ENCODE measurements at regions not wholly inside any gene's neighbourhood (a gene's known extent, or its start where the extent isn't known, plus 50 kb on each side); places are given as distances from the start of the nearest gene placed in this dataset.

DNA sequence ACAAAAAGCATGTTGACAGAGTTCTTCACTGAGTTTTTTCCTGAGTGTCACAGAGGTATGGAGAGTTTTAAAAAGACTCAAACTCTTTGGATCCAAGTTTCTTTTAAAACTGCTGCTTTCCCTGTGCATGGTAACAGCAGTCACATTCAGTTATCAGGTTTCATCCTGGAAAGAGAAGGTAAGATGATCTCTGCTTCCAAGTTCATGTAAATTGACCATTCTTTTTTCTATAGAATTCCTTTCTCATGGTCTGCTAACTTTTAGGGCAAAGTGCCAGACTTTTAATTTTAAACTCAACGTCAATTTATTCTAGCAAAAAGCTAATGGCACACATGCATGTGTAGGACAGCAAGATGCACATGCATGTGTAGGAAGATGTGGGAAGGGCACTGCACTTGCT lies 52.5 kb upstream of the PRLR start:
- TF ChIP-seq RAD21 (IDR thresholded peaks at IDR 0.05; ENCODE audit: low read length) (no peak), CEBPB (IDR thresholded peaks at IDR 0.05; ENCODE audit: low read depth, low read length) (no peak), FOS (IDR thresholded peaks at IDR 0.05; ENCODE audit: low read depth, low read length) (no peak)
- TF ChIP-seq, protein P1, sequence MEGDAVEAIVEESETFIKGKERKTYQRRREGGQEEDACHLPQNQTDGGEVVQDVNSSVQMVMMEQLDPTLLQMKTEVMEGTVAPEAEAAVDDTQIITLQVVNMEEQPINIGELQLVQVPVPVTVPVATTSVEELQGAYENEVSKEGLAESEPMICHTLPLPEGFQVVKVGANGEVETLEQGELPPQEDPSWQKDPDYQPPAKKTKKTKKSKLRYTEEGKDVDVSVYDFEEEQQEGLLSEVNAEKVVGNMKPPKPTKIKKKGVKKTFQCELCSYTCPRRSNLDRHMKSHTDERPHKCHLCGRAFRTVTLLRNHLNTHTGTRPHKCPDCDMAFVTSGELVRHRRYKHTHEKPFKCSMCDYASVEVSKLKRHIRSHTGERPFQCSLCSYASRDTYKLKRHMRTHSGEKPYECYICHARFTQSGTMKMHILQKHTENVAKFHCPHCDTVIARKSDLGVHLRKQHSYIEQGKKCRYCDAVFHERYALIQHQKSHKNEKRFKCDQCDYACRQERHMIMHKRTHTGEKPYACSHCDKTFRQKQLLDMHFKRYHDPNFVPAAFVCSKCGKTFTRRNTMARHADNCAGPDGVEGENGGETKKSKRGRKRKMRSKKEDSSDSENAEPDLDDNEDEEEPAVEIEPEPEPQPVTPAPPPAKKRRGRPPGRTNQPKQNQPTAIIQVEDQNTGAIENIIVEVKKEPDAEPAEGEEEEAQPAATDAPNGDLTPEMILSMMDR (conservative IDR thresholded peaks at IDR 0.05; ENCODE audit: low read depth, low read length): no peak
- TF ChIP-seq, protein P2, sequence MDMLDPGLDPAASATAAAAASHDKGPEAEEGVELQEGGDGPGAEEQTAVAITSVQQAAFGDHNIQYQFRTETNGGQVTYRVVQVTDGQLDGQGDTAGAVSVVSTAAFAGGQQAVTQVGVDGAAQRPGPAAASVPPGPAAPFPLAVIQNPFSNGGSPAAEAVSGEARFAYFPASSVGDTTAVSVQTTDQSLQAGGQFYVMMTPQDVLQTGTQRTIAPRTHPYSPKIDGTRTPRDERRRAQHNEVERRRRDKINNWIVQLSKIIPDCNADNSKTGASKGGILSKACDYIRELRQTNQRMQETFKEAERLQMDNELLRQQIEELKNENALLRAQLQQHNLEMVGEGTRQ (IDR thresholded peaks at IDR 0.05; ENCODE audit: low read depth, low read length): no peak

Data from IMR-90 (cell line).